IPS-15b (cell line): ENCODE measurements at regions not wholly inside any gene's neighbourhood (a gene's known extent, or its start where the extent isn't known, plus 50 kb on each side); places are given as distances from the start of the nearest gene placed in this dataset.

Experiments
- H3K27me3 ChIP-seq: one replicate; pipeline ENCODE4 v1.6.1; 2013; ENCODE audit warnings: low read length; ENCODE audit not compliant: control insufficient read depth, insufficient read depth
- H3K36me3 ChIP-seq: one replicate; pipeline ENCODE4 v1.6.1; 2013; ENCODE audit warnings: low read length; ENCODE audit not compliant: control insufficient read depth, insufficient read depth
- H3K4me1 ChIP-seq: one replicate; pipeline ENCODE4 v1.6.1; 2013; ENCODE audit warnings: mild to moderate bottlenecking, low read length; ENCODE audit not compliant: control insufficient read depth, insufficient read depth
- H3K4me3 ChIP-seq: one replicate; pipeline ENCODE4 v1.5.1; 2013; ENCODE audit warnings: low read depth, low read length
- H3K9ac ChIP-seq: one replicate; pipeline ENCODE4 v1.6.1; 2013; ENCODE audit warnings: low read depth, mild to moderate bottlenecking, low read length
- H3K9me3 ChIP-seq: one replicate; pipeline ENCODE4 v1.6.1; 2013; ENCODE audit warnings: mild to moderate bottlenecking, low read length; ENCODE audit not compliant: control insufficient read depth, insufficient read depth

GRCh38 chr2:120913972-120914838, 178.5 kb downstream of the GLI2 start:
- no peak overlapping the region for H3K4me3 ChIP-seq
- H3K27me3 ChIP-seq = no peaks in the 10 kb centered on the region
- peaks cover under 1% of the 10 kb centered on the region for H3K36me3 ChIP-seq
- no peaks in the 10 kb centered on the region for H3K9me3 ChIP-seq
- H3K9ac ChIP-seq = peak overlapping the region; percentile 24
- H3K4me1 ChIP-seq = no peaks in the 10 kb centered on the region

- Histone ChIP-seq H3K27me3 (no peaks in the 10 kb centered on the region), H3K36me3 (peaks cover 7% of the 10 kb centered on the region), H3K4me3 (no peak overlapping the region), H3K4me1 (no peaks in the 10 kb centered on the region), H3K9ac (peak overlapping the region; percentile 24), H3K9me3 (no peaks in the 10 kb centered on the region)
These were observed 179.3 kb downstream of the GLI2 start for GRCh38 chr2:120914839-120915521.

- no peaks in the 10 kb centered on the region for H3K4me1 ChIP-seq
These were observed 180.0 kb downstream of the GLI2 start for GRCh38 chr2:120915670-120916069.

GRCh38 chr2:120916446-120916845, 180.8 kb downstream of the GLI2 start:
- Histone ChIP-seq H3K4me3 (no peak overlapping the region), H3K9me3 (no peaks in the 10 kb centered on the region), H3K9ac (no peak overlapping the region), H3K27me3 (no peaks in the 10 kb centered on the region), H3K36me3 (peaks cover 7% of the 10 kb centered on the region), H3K4me1 (no peaks in the 10 kb centered on the region)

More at GRCh38 chr2:120915670-120916069, 180.0 kb downstream of the GLI2 start:
- Histone ChIP-seq H3K9ac (no peak overlapping the region), H3K36me3 (peaks cover 7% of the 10 kb centered on the region), H3K9me3 (no peaks in the 10 kb centered on the region), H3K4me3 (no peak overlapping the region), H3K27me3 (no peaks in the 10 kb centered on the region)

GRCh38 chr2:120917886-120918285, 182.2 kb downstream of the GLI2 start:
- H3K9me3 ChIP-seq = no peaks in the 10 kb centered on the region
- no peak overlapping the region for H3K4me3 ChIP-seq
- H3K9ac ChIP-seq = no peak overlapping the region
- no peaks in the 10 kb centered on the region for H3K27me3 ChIP-seq
- H3K36me3 ChIP-seq = peaks cover 7% of the 10 kb centered on the region
- H3K4me1 ChIP-seq = no peaks in the 10 kb centered on the region

- no peak overlapping the region for H3K9ac ChIP-seq
- no peak overlapping the region for H3K4me3 ChIP-seq
- peaks cover 7% of the 10 kb centered on the region for H3K36me3 ChIP-seq
- no peaks in the 10 kb centered on the region for H3K27me3 ChIP-seq
- H3K9me3 ChIP-seq = no peaks in the 10 kb centered on the region
- no peaks in the 10 kb centered on the region for H3K4me1 ChIP-seq
These were observed 183.5 kb downstream of the GLI2 start for GRCh38 chr2:120919216-120919615.

- Histone ChIP-seq H3K9me3 (no peaks in the 10 kb centered on the region), H3K27me3 (no peaks in the 10 kb centered on the region), H3K36me3 (peaks cover 7% of the 10 kb centered on the region), H3K4me1 (no peaks in the 10 kb centered on the region), H3K4me3 (no peak overlapping the region), H3K9ac (no peak overlapping the region)
These were observed 184.2 kb downstream of the GLI2 start for GRCh38 chr2:120919771-120920453.

GRCh38 chr2:120920454-120921148, 184.9 kb downstream of the GLI2 start:
- Histone ChIP-seq H3K9me3 (no peaks in the 10 kb centered on the region), H3K27me3 (no peaks in the 10 kb centered on the region), H3K36me3 (peaks cover 7% of the 10 kb centered on the region), H3K4me1 (no peaks in the 10 kb centered on the region), H3K9ac (no peak overlapping the region), H3K4me3 (no peak overlapping the region)

GRCh38 chr2:120921457-120921856, 185.8 kb downstream of the GLI2 start:
- H3K27me3 ChIP-seq = no peaks in the 10 kb centered on the region
- H3K4me1 ChIP-seq = no peaks in the 10 kb centered on the region
- no peaks in the 10 kb centered on the region for H3K9me3 ChIP-seq
- peaks cover 7% of the 10 kb centered on the region for H3K36me3 ChIP-seq
- H3K4me3 ChIP-seq = no peak overlapping the region
- H3K9ac ChIP-seq = no peak overlapping the region

- Histone ChIP-seq H3K4me3 (no peak overlapping the region), H3K9me3 (no peaks in the 10 kb centered on the region), H3K36me3 (peaks cover 7% of the 10 kb centered on the region), H3K27me3 (no peaks in the 10 kb centered on the region), H3K9ac (no peak overlapping the region), H3K4me1 (no peaks in the 10 kb centered on the region)
These were observed 187.1 kb downstream of the GLI2 start for GRCh38 chr2:120922571-120923332.

GRCh38 chr2:120923426-120923825, 187.8 kb downstream of the GLI2 start:
- H3K27me3 ChIP-seq = no peaks in the 10 kb centered on the region
- no peak overlapping the region for H3K4me3 ChIP-seq
- no peaks in the 10 kb centered on the region for H3K4me1 ChIP-seq
- H3K9ac ChIP-seq = no peak overlapping the region
- H3K36me3 ChIP-seq = peaks cover 10% of the 10 kb centered on the region
- no peaks in the 10 kb centered on the region for H3K9me3 ChIP-seq
